A673 (cell line): ENCODE measurements at regions not wholly inside any gene's neighbourhood (a gene's known extent, or its start where the extent isn't known, plus 50 kb on each side); places are given as distances from the start of the nearest gene placed in this dataset.

Source experiments
- BruUV-seq: library from RNA; stranded (reverse); fragments of 400-500 nt; replicated peaks from 2 replicates; lab custom pipeline; 2021; lab: Mats Ljungman, UMichigan
- CTCF ChIA-PET: fragments of 300-600 bp; sonication (Branson Sonifier 250); formaldehyde crosslinking; loops from one replicate; lab custom pipeline; 2022; ENCODE audit warnings: antibody characterized with exemption; lab: Charles Lee
- POLR2A ChIA-PET: fragments of 300-600 bp; sonication (Branson Sonifier 250); formaldehyde crosslinking; loops from one replicate; lab custom pipeline; 2022; ENCODE audit warnings: antibody characterized with exemption; ENCODE audit not compliant: low non-redundant PET; lab: Charles Lee
- DNase-seq: peaks from one replicate; pipeline ENCODE4 v3.0.0-alpha.2; 2015; ENCODE audit warnings: low spot score
- H3K27ac ChIP-seq: fragments of 200-600 bp; sonication (generic); 2 replicates; pipeline ENCODE4 v1.5.1; 2016; ENCODE audit warnings: mixed run types, low read depth, mild to moderate bottlenecking, mixed read lengths, antibody characterized with exemption, low read length; ENCODE audit not compliant: poor library complexity, severe bottlenecking
- H3K27me3 ChIP-seq: fragments of 200-600 bp; sonication (generic); replicated peaks from 2 replicates; pipeline ENCODE4 v1.6.1; 2017; ENCODE audit warnings: mixed run types, low read depth, mild to moderate bottlenecking, mixed read lengths, antibody characterized with exemption, low read length; ENCODE audit not compliant: insufficient read depth, poor library complexity
- H3K36me3 ChIP-seq: fragments of 200-600 bp; sonication (generic); 2 replicates; pipeline ENCODE4 v1.6.1; 2016; ENCODE audit warnings: mixed run types, mild to moderate bottlenecking, mixed read lengths, antibody characterized with exemption, low read length; ENCODE audit not compliant: insufficient read depth, poor library complexity, severe bottlenecking
- H3K4me1 ChIP-seq: fragments of 200-600 bp; sonication (generic); 2 replicates; pipeline ENCODE4 v1.6.1; 2017; ENCODE audit warnings: mixed run types, mild to moderate bottlenecking, mixed read lengths, antibody characterized with exemption, low read length; ENCODE audit not compliant: insufficient read depth, poor library complexity, severe bottlenecking
- H3K4me3 ChIP-seq: fragments of 200-600 bp; sonication (generic); 2 replicates; pipeline ENCODE4 v1.5.1; 2016; ENCODE audit warnings: low read depth, mixed run types, mild to moderate bottlenecking, mixed read lengths, low read length; ENCODE audit not compliant: poor library complexity, severe bottlenecking
- H3K9me3 ChIP-seq: fragments of 200-600 bp; sonication (generic); 2 replicates; pipeline ENCODE4 v1.6.1; 2016; ENCODE audit warnings: mixed run types, low read depth, mild to moderate bottlenecking, mixed read lengths, antibody characterized with exemption, low read length; ENCODE audit not compliant: poor library complexity, severe bottlenecking
- EZH2 ChIP-seq: fragments of 200-600 bp; sonication (generic); IDR thresholded peaks from 2 replicates; pipeline ENCODE4 v1.6.1; 2017; ENCODE audit warnings: borderline replicate concordance, low read depth, mild to moderate bottlenecking, mixed read lengths, antibody characterized with exemption, low read length; ENCODE audit not compliant: poor library complexity, severe bottlenecking
- intact Hi-C: fragments of 100-400 bp; cut with micrococcal nuclease; formaldehyde crosslinking; loops from one replicate; pipeline ENCODE4 v1.10.0; 2022; ENCODE audit not compliant: unreplicated experiment
- TF ChIP-seq, protein P1 (sequence below): fragments of 300-800, 200-600 bp; sonication (generic); conservative IDR thresholded peaks from 2 replicates; pipeline ENCODE4 v1.5.1; 2017; ENCODE audit warnings: low read depth, mild to moderate bottlenecking, antibody characterized with exemption, low read length, moderate library complexity, mixed read lengths

DNA sequence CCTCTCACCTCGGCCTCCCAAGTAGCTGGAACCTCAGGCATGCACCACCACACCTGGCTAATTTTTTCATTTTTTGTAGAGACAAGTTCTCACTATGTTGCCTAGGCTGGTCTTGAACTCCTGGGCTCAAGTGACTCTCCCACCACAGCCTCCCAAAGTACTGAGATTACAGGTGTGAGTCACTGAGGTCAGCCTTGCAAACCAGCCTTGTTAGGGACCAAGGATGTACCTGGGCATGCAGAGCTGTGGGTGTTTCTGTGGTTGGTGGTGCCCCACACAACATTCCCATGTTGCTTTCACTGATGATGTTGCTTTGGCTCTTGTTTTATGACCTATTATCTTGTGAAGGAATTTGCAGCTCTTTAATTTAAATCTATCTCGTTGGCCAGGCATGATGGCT, 54.8 kb downstream of the OTUD1 start:
- no peaks in the 10 kb centered on the region for H3K9me3 ChIP-seq
- H3K27me3 ChIP-seq = no peaks in the 10 kb centered on the region
- intact Hi-C loops = no loop called here
- ChIA-PET POLR2A (no interaction called here), CTCF (no interaction called here)
- BruUV-seq = no TSS peak
- no peak overlapping the region for H3K27ac ChIP-seq
- no peak for DNase-seq
- H3K4me1 ChIP-seq = no peaks in the 10 kb centered on the region
- no peak overlapping the region for H3K4me3 ChIP-seq
- no peaks in the 10 kb centered on the region for H3K36me3 ChIP-seq
- TF ChIP-seq, protein P1, sequence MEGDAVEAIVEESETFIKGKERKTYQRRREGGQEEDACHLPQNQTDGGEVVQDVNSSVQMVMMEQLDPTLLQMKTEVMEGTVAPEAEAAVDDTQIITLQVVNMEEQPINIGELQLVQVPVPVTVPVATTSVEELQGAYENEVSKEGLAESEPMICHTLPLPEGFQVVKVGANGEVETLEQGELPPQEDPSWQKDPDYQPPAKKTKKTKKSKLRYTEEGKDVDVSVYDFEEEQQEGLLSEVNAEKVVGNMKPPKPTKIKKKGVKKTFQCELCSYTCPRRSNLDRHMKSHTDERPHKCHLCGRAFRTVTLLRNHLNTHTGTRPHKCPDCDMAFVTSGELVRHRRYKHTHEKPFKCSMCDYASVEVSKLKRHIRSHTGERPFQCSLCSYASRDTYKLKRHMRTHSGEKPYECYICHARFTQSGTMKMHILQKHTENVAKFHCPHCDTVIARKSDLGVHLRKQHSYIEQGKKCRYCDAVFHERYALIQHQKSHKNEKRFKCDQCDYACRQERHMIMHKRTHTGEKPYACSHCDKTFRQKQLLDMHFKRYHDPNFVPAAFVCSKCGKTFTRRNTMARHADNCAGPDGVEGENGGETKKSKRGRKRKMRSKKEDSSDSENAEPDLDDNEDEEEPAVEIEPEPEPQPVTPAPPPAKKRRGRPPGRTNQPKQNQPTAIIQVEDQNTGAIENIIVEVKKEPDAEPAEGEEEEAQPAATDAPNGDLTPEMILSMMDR = no peak
- no peak for TF ChIP-seq EZH2

GRCh38 chr10:23496727-23497126, 57.9 kb downstream of the OTUD1 start:
- no peaks in the 10 kb centered on the region for H3K9me3 ChIP-seq
- TF ChIP-seq, protein P1 = no peak
- no peak for TF ChIP-seq EZH2
- ChIA-PET POLR2A (interaction anchor here (0.6 kb wide), 1 partner anchor 462 kb away, joined by 3 read pairs; no protein-coding TSS in a partner anchor), CTCF (no interaction called here)
- H3K27me3 ChIP-seq = no peaks in the 10 kb centered on the region
- H3K27ac ChIP-seq = no peak overlapping the region
- no peaks in the 10 kb centered on the region for H3K4me1 ChIP-seq
- no peak for DNase-seq
- intact Hi-C loops = no loop called here
- H3K4me3 ChIP-seq = no peak overlapping the region
- BruUV-seq = no TSS peak
- H3K36me3 ChIP-seq = no peaks in the 10 kb centered on the region

DNA sequence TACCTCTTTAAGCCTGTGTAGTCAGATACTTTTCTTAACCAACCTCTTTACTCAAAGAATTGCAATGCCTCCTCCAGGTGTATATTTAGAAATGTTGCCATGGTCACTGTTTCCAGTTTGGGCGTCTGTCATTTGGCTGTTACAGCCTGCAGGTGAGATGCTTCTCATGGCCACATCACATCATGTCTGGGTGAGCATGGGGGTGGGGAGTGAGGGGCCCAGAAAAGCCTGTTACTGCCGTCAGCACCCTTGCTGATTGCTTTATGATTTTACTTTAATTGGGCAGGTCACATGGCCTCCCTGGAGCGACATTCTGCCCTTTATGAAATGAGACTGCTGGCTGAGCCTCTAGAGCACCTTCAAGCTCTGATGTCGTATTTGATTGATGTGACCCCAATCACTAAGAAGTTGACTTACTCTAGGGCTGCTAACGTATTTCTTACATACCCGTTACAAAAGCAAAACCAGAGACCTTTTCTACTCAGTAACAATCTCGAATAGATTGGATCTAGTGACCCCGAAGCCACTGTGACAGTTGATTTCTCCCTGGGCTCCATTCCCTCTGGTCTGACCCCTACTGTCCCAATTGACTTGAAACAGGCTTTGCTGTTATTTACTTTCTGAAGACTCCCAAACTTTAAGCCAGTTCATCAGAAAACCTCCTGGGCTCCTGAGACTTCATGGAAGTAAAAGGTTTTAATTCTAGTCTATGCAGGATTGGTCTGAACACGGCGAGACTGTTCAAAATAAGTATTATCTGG, 60.7 kb downstream of the OTUD1 start:
- Histone ChIP-seq H3K27me3 (no peaks in the 10 kb centered on the region), H3K4me1 (no peaks in the 10 kb centered on the region), H3K36me3 (no peaks in the 10 kb centered on the region), H3K27ac (no peak overlapping the region), H3K9me3 (no peaks in the 10 kb centered on the region), H3K4me3 (no peak overlapping the region)
- ChIA-PET CTCF (no interaction called here), POLR2A (no interaction called here)
- no peak for TF ChIP-seq EZH2
- TF ChIP-seq, protein P1 = no peak
- intact Hi-C loops = no loop called here
- no TSS peak for BruUV-seq
- no peak for DNase-seq
